ENCODE measurements at regions not wholly inside any gene's neighbourhood (a gene's known extent, or its start where the extent isn't known, plus 50 kb on each side); places are given as distances from the start of the nearest gene placed in this dataset.

DNA sequence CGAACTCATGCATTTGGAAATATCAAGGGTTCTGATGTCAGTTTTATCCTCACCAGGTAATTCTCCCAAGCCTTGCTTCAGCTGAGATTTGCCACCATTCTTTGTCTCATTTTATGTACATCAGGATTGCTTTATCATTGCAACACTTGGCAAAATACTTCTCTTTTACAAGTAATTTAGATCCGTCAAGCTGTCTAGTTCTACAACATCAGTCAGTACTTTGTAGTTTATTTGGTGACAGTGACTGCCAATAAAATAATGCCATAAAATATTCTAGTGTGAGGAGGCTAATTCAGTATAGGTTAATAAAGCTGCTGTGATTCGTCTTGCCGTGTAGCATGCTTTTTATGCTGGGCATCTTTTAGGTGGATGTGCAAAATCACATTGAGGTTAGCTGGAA, 565.3 kb upstream of the SGO1 start:
- Mint-ChIP-seq H3K27me3 (ENCODE audit: unreplicated experiment) (no peaks in the 10 kb centered on the region), H3K4me3 (ENCODE audit: unreplicated experiment) (no peak overlapping the region), H3K9me3 (ENCODE audit: unreplicated experiment) (no peaks in the 10 kb centered on the region), H3K4me1 (ENCODE audit: unreplicated experiment) (no peaks in the 10 kb centered on the region), H3K36me3 (ENCODE audit: unreplicated experiment) (no peaks in the 10 kb centered on the region), H3K27ac (ENCODE audit: unreplicated experiment) (no peak overlapping the region)
- TF ChIP-seq, protein P1, sequence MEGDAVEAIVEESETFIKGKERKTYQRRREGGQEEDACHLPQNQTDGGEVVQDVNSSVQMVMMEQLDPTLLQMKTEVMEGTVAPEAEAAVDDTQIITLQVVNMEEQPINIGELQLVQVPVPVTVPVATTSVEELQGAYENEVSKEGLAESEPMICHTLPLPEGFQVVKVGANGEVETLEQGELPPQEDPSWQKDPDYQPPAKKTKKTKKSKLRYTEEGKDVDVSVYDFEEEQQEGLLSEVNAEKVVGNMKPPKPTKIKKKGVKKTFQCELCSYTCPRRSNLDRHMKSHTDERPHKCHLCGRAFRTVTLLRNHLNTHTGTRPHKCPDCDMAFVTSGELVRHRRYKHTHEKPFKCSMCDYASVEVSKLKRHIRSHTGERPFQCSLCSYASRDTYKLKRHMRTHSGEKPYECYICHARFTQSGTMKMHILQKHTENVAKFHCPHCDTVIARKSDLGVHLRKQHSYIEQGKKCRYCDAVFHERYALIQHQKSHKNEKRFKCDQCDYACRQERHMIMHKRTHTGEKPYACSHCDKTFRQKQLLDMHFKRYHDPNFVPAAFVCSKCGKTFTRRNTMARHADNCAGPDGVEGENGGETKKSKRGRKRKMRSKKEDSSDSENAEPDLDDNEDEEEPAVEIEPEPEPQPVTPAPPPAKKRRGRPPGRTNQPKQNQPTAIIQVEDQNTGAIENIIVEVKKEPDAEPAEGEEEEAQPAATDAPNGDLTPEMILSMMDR (IDR thresholded peaks at IDR 0.05), result no peak
- no peak for DNase-seq (ENCODE audit: extremely low spot score, unreplicated experiment)

DNA sequence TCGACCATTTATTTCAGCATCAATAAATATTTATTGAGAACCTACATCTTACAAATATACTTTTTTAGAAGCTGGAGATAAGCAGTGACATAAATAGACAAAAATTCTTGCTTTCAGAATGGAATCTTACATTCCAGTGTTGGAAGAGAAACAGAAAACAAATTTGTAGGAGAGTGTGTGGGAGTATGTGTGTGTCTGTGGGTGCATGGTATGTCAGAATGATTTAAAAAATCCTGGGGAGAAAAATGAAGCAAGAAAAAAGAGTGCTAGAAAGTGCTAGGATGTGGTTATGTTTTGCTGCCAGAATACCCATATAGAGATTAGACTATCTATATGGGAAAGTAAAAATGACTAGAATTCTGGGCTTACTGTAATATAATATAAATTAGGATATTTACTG, 561.7 kb upstream of the SGO1 start:
- Mint-ChIP-seq H3K36me3 (ENCODE audit: unreplicated experiment) (no peaks in the 10 kb centered on the region), H3K9me3 (ENCODE audit: unreplicated experiment) (no peaks in the 10 kb centered on the region), H3K4me3 (ENCODE audit: unreplicated experiment) (no peak overlapping the region), H3K27me3 (ENCODE audit: unreplicated experiment) (no peaks in the 10 kb centered on the region), H3K4me1 (ENCODE audit: unreplicated experiment) (no peaks in the 10 kb centered on the region), H3K27ac (ENCODE audit: unreplicated experiment) (no peak overlapping the region)
- DNase-seq (ENCODE audit: extremely low spot score, unreplicated experiment), result no peak
- TF ChIP-seq, protein P1 (IDR thresholded peaks at IDR 0.05), result no peak

DNA sequence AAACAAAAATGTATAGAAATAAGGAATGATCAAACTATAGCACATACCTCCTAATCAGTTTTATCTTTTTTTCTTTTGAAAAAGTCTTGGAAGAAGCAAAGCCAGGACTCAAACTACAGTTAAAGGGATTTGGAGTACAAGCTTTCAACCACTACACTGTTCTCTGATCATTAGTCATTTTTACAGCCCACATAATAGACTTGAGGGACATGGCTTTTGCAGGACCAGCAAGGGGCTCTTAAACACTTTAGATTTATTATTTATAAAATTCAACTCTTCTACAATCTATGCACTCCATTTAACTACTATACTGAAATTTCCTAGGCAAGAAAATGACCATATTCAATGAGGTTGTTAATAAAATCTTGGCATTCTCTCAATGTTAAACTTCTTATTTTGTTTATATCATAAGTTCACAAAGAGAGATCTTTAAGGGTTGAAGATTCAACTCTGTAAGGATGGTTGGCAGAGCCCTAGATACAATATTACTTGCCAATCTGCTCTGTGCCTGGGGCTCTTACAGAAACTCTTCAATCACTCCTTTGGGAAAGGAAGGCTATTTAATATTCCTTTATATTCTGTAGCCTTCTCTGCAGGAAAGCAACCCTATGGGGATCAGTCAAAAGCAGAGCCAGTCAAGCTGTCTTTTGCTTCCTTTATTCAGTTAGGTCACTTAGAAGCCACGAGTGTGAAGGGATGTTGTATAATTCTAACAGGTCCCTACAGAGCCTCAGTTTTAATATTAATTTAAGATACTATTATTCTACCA, 557.7 kb upstream of the SGO1 start:
- Mint-ChIP-seq H3K36me3 (ENCODE audit: unreplicated experiment) (no peaks in the 10 kb centered on the region), H3K4me3 (ENCODE audit: unreplicated experiment) (no peak overlapping the region), H3K4me1 (ENCODE audit: unreplicated experiment) (no peaks in the 10 kb centered on the region), H3K27ac (ENCODE audit: unreplicated experiment) (no peak overlapping the region), H3K9me3 (ENCODE audit: unreplicated experiment) (no peaks in the 10 kb centered on the region), H3K27me3 (ENCODE audit: unreplicated experiment) (no peaks in the 10 kb centered on the region)
- DNase-seq (ENCODE audit: extremely low spot score, unreplicated experiment), result no peak
- TF ChIP-seq, protein P1 (IDR thresholded peaks at IDR 0.05), result no peak

DNA sequence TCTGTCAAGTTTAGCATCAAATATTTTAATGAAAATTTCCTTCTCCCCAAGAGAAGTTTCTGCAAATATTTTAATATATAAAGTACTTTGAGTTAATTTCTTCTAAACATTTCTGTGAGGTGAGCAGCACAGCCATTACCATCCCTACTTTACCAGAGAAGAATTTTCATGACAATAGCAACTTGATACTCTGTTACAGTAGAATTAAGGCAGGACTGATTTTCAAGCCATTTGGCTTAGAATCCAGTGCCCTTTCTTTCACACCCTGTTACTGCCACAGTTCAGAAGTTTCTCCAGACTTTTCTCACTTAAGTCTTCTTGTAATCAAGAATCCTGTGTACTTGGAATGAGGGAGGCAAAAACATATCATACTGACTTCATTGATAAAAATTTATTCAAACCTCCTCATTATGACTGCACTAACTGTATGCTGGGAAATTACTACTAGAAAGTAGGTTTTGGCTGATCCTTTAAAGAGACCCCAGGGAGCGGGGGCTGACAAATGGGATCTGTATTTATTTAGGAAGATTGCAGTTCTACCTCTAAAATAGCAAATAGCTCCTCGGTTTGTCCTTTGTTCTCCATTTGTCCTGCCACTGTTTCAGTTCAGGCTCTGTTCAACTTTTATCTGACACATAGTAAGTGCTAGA, 557.0 kb upstream of the SGO1 start:
- no peak for DNase-seq (ENCODE audit: extremely low spot score, unreplicated experiment)
- H3K27me3 Mint-ChIP-seq (ENCODE audit: unreplicated experiment), result no peaks in the 10 kb centered on the region
- no peaks in the 10 kb centered on the region for H3K4me1 Mint-ChIP-seq (ENCODE audit: unreplicated experiment)
- H3K27ac Mint-ChIP-seq (ENCODE audit: unreplicated experiment), result no peak overlapping the region
- TF ChIP-seq, protein P1 (IDR thresholded peaks at IDR 0.05), result no peak
- no peak overlapping the region for H3K4me3 Mint-ChIP-seq (ENCODE audit: unreplicated experiment)
- no peaks in the 10 kb centered on the region for H3K36me3 Mint-ChIP-seq (ENCODE audit: unreplicated experiment)
- H3K9me3 Mint-ChIP-seq (ENCODE audit: unreplicated experiment), result no peaks in the 10 kb centered on the region

DNA sequence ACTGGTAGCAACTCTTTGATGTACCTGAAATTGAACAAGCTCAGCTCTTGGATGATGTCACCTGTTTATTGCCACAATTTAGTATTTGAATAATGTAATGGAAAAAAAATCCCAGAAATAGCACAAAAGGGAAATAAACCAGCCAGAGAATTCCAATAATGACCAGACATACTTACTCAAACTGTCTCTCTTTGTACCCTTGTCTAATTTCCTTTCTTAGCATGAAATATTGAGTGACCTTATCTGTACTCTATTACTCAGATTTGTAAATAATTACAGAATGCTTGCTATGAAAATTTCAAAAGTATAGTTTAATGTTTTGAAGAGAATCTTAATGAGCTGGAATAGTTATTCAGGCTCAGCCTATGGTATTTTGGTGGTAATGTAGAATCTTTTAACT, 555.4 kb upstream of the SGO1 start:
- Mint-ChIP-seq H3K27me3 (ENCODE audit: unreplicated experiment) (no peaks in the 10 kb centered on the region), H3K4me3 (ENCODE audit: unreplicated experiment) (no peak overlapping the region), H3K36me3 (ENCODE audit: unreplicated experiment) (no peaks in the 10 kb centered on the region), H3K4me1 (ENCODE audit: unreplicated experiment) (no peaks in the 10 kb centered on the region), H3K27ac (ENCODE audit: unreplicated experiment) (no peak overlapping the region), H3K9me3 (ENCODE audit: unreplicated experiment) (no peaks in the 10 kb centered on the region)
- DNase-seq (ENCODE audit: extremely low spot score, unreplicated experiment), result no peak
- TF ChIP-seq, protein P1 (IDR thresholded peaks at IDR 0.05), result no peak

Measured in osteocyte (in vitro differentiated cells).